MM.1S (cell line): ENCODE measurements at regions not wholly inside any gene's neighbourhood (a gene's known extent, or its start where the extent isn't known, plus 50 kb on each side); places are given as distances from the start of the nearest gene placed in this dataset.

ENCODE experiments used
- EZH2 ChIP-seq: fragments of 300-600 bp; sonication (generic); optimal IDR thresholded peaks from 2 replicates; pipeline ENCODE3; 2017; ENCODE audit warnings: low read depth, mild to moderate bottlenecking, antibody characterized with exemption, low read length, mixed read lengths
- EZH2phosphoT487 ChIP-seq: fragments of 300-600 bp; sonication (generic); IDR thresholded peaks from 2 replicates; pipeline ENCODE4 v1.6.1; 2018; ENCODE audit warnings: antibody characterized with exemption, low read length
- TF ChIP-seq, protein P1 (sequence below): fragments of 300-600 bp; sonication (generic); IDR thresholded peaks from 2 replicates; pipeline ENCODE4 v1.5.1; 2016; ENCODE audit warnings: antibody characterized with exemption, low read length, mixed read lengths

DNA sequence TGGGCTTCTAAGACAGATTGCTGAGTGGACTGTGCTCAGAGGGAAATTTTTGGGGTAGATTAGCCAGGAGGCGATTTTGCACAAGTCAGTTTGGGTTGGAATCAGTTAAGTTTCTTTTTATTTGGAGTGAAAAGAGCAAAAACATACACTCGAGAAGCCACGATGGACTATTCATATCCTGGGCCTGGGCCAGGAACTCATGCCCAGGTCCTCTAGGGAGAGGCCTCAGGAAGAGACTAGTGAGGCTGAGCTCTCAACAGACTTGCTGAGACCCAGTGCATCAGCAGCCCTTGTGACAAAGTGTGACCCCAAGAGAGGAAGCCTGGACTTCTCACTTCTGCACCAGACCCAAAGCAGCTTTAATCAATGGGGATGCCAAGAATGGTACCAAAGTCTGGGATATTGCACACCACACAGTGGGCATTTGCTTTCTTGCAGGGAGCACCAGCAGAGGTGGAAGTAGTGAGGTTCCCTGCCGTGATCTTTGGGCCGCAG is 61.6 kb upstream of the MAFB start:
- TF ChIP-seq, protein P1, sequence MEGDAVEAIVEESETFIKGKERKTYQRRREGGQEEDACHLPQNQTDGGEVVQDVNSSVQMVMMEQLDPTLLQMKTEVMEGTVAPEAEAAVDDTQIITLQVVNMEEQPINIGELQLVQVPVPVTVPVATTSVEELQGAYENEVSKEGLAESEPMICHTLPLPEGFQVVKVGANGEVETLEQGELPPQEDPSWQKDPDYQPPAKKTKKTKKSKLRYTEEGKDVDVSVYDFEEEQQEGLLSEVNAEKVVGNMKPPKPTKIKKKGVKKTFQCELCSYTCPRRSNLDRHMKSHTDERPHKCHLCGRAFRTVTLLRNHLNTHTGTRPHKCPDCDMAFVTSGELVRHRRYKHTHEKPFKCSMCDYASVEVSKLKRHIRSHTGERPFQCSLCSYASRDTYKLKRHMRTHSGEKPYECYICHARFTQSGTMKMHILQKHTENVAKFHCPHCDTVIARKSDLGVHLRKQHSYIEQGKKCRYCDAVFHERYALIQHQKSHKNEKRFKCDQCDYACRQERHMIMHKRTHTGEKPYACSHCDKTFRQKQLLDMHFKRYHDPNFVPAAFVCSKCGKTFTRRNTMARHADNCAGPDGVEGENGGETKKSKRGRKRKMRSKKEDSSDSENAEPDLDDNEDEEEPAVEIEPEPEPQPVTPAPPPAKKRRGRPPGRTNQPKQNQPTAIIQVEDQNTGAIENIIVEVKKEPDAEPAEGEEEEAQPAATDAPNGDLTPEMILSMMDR, result no peak
- TF ChIP-seq EZH2phosphoT487 (no peak), EZH2 (no peak)
